ENCODE measurements at regions not wholly inside any gene's neighbourhood (a gene's known extent, or its start where the extent isn't known, plus 50 kb on each side); places are given as distances from the start of the nearest gene placed in this dataset.

DNA sequence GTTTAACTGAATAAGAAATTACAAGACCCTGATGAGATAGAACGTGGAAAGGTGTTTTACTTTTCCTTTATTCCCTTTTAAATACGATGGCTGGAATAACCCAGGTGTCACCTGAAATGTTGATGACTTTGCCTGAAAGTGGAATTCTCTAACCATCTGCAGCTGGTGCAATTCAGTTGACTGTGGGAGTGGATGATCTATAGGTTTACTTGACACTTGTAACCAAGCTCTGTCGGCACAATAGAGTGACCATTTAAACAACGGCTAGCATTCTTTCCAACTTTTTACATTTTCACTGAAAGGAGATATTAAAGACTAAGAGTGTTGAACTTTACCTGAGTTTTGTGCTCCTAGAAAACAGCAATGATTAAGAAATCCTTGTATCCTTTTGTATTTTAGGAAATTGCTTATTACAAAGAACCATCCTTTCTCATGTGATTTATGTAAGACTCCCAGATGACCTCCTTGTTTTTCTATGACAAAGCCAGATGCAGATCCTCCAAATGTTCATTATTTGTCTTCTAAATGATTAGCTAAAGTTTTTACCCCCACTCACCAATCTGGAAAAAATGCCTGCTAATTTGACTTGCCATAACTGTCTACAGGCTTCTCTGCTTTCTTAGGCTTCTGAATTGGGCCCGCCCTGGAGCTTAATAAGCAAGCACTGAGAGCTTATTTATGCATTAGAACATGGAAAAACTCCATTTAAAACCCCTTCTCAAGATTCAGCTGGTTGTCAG is 129.5 kb upstream of the LRRC7 start (continued):
- no peak for TF ChIP-seq ZNF317 (CRISPR knock-in tag; IDR thresholded peaks at IDR 0.05; ENCODE audit: borderline replicate concordance, low read depth)
- no peak for TF ChIP-seq RORB (CRISPR knock-in tag; IDR thresholded peaks at IDR 0.05)
- no peak for TF ChIP-seq NR2C2 (CRISPR knock-in tag; IDR thresholded peaks at IDR 0.05)
- no peak for TF ChIP-seq ZNF416 (CRISPR knock-in tag; IDR thresholded peaks at IDR 0.05)
- no peak for TF ChIP-seq ZMAT4 (CRISPR knock-in tag; IDR thresholded peaks at IDR 0.05)
- no peak for TF ChIP-seq MAX (CRISPR knock-in tag; IDR thresholded peaks at IDR 0.05)
- TF ChIP-seq MYBL2 (CRISPR knock-in tag; IDR thresholded peaks at IDR 0.05), result no peak
- no peak for TF ChIP-seq SP1 (CRISPR knock-in tag; conservative IDR thresholded peaks at IDR 0.05)
- no peak for TF ChIP-seq GABPB1 (CRISPR knock-in tag; IDR thresholded peaks at IDR 0.05)
- no peak for TF ChIP-seq TEAD4 (CRISPR knock-in tag; IDR thresholded peaks at IDR 0.05)

DNA sequence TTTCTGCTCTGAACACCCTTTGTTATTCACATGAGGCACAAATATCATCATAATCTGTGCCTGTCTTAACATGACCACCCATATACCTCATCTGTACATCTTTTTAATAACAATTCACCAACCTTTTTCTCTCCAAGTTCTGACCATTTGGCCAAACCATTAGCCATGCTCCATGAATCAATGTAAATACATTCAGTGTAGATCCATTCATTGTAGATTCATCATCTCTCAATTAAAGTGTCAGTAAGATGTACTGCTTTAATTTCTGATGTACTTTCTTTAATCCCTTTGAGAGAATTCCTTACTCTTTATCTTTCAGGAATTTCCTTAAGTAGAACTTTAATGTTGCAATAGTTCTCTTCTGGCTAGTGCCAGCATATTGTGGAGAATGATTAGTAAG is 126.2 kb upstream of the LRRC7 start:
- Mint-ChIP-seq H3K27me3 (ENCODE audit: low read depth) (no peaks in the 10 kb centered on the region), H3K9me3 (peaks cover 7% of the 10 kb centered on the region; the same call in 1 of the 2 replicates)

More for the DNA sequence above, 126.2 kb upstream of the LRRC7 start:
- Mint-ChIP-seq H3K36me3 (no peaks in the 10 kb centered on the region), H3K4me3 (no peak overlapping the region), H3K4me1 (peaks cover 12% of the 10 kb centered on the region), H3K27ac (no peak overlapping the region)
- ATAC-seq, result no peak
- CTCF ChIA-PET, result no interaction called here
- POLR2A ChIA-PET, result no interaction called here
- DNase-seq (ENCODE audit: low spot score), result no peak
- TF ChIP-seq TEAD1 (CRISPR knock-in tag; IDR thresholded peaks at IDR 0.05) (no peak), MAX (CRISPR knock-in tag; IDR thresholded peaks at IDR 0.05) (no peak), CREB1 (CRISPR knock-in tag; IDR thresholded peaks at IDR 0.05) (no peak), FOXJ3 (CRISPR knock-in tag; IDR thresholded peaks at IDR 0.05; ENCODE audit: borderline replicate concordance) (no peak), OVOL2 (CRISPR knock-in tag; IDR thresholded peaks at IDR 0.05; ENCODE audit: borderline replicate concordance) (no peak), NR1H2 (CRISPR knock-in tag; IDR thresholded peaks at IDR 0.05) (no peak), ERG (CRISPR knock-in tag; IDR thresholded peaks at IDR 0.05) (no peak), ZMAT4 (CRISPR knock-in tag; IDR thresholded peaks at IDR 0.05) (no peak), ATF1 (CRISPR knock-in tag; IDR thresholded peaks at IDR 0.05) (no peak), MXD4 (CRISPR knock-in tag; IDR thresholded peaks at IDR 0.05; ENCODE audit: borderline replicate concordance) (no peak), TEAD4 (CRISPR knock-in tag; IDR thresholded peaks at IDR 0.05) (no peak), NFYB (CRISPR knock-in tag; conservative IDR thresholded peaks at IDR 0.05; ENCODE audit: low read depth) (no peak)
- TF ChIP-seq, protein P1, sequence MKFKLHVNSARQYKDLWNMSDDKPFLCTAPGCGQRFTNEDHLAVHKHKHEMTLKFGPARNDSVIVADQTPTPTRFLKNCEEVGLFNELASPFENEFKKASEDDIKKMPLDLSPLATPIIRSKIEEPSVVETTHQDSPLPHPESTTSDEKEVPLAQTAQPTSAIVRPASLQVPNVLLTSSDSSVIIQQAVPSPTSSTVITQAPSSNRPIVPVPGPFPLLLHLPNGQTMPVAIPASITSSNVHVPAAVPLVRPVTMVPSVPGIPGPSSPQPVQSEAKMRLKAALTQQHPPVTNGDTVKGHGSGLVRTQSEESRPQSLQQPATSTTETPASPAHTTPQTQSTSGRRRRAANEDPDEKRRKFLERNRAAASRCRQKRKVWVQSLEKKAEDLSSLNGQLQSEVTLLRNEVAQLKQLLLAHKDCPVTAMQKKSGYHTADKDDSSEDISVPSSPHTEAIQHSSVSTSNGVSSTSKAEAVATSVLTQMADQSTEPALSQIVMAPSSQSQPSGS (CRISPR knock-in tag; IDR thresholded peaks at IDR 0.05; ENCODE audit: borderline replicate concordance, low read depth), result no peak
- TF ChIP-seq, protein P2, sequence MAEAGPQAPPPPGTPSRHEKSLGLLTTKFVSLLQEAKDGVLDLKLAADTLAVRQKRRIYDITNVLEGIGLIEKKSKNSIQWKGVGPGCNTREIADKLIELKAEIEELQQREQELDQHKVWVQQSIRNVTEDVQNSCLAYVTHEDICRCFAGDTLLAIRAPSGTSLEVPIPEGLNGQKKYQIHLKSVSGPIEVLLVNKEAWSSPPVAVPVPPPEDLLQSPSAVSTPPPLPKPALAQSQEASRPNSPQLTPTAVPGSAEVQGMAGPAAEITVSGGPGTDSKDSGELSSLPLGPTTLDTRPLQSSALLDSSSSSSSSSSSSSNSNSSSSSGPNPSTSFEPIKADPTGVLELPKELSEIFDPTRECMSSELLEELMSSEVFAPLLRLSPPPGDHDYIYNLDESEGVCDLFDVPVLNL (CRISPR knock-in tag; IDR thresholded peaks at IDR 0.05; ENCODE audit: borderline replicate concordance, low read depth), result no peak
- TF ChIP-seq, protein P3, sequence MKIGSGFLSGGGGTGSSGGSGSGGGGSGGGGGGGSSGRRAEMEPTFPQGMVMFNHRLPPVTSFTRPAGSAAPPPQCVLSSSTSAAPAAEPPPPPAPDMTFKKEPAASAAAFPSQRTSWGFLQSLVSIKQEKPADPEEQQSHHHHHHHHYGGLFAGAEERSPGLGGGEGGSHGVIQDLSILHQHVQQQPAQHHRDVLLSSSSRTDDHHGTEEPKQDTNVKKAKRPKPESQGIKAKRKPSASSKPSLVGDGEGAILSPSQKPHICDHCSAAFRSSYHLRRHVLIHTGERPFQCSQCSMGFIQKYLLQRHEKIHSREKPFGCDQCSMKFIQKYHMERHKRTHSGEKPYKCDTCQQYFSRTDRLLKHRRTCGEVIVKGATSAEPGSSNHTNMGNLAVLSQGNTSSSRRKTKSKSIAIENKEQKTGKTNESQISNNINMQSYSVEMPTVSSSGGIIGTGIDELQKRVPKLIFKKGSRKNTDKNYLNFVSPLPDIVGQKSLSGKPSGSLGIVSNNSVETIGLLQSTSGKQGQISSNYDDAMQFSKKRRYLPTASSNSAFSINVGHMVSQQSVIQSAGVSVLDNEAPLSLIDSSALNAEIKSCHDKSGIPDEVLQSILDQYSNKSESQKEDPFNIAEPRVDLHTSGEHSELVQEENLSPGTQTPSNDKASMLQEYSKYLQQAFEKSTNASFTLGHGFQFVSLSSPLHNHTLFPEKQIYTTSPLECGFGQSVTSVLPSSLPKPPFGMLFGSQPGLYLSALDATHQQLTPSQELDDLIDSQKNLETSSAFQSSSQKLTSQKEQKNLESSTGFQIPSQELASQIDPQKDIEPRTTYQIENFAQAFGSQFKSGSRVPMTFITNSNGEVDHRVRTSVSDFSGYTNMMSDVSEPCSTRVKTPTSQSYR (CRISPR knock-in tag; IDR thresholded peaks at IDR 0.05), result no peak
- TF ChIP-seq, protein P4, sequence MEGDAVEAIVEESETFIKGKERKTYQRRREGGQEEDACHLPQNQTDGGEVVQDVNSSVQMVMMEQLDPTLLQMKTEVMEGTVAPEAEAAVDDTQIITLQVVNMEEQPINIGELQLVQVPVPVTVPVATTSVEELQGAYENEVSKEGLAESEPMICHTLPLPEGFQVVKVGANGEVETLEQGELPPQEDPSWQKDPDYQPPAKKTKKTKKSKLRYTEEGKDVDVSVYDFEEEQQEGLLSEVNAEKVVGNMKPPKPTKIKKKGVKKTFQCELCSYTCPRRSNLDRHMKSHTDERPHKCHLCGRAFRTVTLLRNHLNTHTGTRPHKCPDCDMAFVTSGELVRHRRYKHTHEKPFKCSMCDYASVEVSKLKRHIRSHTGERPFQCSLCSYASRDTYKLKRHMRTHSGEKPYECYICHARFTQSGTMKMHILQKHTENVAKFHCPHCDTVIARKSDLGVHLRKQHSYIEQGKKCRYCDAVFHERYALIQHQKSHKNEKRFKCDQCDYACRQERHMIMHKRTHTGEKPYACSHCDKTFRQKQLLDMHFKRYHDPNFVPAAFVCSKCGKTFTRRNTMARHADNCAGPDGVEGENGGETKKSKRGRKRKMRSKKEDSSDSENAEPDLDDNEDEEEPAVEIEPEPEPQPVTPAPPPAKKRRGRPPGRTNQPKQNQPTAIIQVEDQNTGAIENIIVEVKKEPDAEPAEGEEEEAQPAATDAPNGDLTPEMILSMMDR (IDR thresholded peaks at IDR 0.05), result no peak

Measured in WTC11 (cell line).